Effector CD8-positive, alpha-beta T cell (primary cell): ENCODE measurements at regions not wholly inside any gene's neighbourhood (a gene's known extent, or its start where the extent isn't known, plus 50 kb on each side); places are given as distances from the start of the nearest gene placed in this dataset.
"Not testable (repeated sequence)": the region's sequence is repeated elsewhere in the genome, so short reads cannot be mapped to it uniquely, and the experiment has no call there.

Experiments
- DNase-seq: peaks from one replicate; lab custom pipeline; 2025; lab: John Stamatoyannopoulos, UW

DNA sequence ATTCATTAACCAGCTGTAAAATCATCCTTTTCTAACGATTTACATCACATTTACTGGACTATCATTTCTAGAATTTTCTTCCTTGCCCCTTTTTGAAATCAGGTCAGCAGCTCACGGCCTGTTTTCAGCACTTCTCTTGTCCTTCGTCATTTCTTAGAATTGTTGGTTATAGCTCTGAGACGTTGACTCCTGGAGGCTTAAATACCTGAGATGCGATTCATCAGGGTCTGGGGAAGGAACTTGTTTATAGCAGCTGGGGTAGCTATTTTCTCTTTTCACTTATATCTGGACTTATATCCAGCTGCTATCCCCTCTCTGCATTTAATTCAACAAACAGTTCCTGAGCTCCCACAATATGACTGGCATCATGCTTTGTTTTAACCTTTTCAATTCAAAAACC lies 338.7 kb upstream of the TNRC6C start:
- no peak for DNase-seq

DNA sequence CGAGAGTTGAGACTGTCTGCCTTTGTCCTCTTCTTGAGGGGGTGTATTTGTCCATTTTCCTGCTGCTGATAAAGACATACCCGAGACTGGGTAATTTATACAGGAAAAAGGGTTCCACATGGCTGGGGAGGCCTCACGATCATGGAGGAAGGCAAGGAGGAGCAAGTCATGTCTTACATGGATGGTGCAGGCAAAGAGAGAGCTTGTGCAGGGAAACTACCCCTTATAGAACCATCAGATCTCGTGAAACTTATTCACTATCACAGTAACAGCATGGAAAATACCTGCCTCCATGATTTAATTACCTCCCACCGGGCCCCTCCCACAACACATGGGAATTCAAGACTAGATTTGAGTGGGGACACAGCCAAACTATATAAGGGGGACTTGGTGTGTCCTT lies 338.2 kb upstream of the TNRC6C start:
- no peak for DNase-seq

GRCh38 chr17:77622084-77622483 lies 336.4 kb upstream of the TNRC6C start:
- DNase-seq: not testable (repeated sequence)

GRCh38 chr17:77622647-77623046 lies 335.9 kb upstream of the TNRC6C start:
- DNase-seq: no peak

DNA sequence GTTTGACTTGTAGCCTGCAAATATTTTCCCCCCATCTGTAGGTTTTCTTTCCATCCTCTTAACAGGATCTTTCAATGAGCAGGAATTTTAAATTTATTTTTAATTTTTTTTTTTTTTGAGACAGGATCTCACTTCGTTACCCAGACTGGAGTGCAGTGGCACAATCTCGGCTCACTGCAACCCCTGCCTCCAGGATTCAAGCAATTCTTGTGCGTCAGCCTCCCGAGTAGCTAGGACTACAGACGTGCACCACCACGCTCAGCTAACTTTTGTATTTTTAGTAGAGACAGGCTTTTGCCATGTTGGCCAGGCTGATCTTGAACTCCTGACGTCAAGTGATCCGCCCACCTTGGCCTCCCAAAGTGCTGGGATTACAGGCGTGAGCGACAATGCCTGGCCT lies 335.2 kb upstream of the TNRC6C start:
- not testable (repeated sequence) for DNase-seq

DNA sequence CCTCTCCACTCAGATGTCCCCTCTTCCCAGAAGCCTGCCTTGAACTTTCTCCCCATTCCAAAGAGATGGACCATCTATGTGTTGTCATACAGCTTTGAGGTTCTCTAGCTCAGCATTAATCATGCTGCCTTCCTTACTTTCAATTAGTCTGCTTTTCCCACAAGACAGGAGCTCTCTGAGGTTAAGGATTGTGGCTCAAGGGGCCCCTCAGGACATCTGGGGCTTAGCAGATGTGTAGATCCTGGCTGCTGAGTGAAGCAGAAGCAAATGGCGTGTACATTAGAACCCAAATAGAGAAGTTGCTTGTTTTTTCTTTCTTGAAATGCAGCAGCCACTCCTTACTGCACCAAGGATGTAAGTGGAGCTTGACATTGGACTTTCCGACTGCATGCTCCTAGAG lies 330.5 kb upstream of the TNRC6C start:
- no peak for DNase-seq

GRCh38 chr17:77629284-77629683 lies 329.2 kb upstream of the TNRC6C start:
- DNase-seq: not testable (repeated sequence)

DNA sequence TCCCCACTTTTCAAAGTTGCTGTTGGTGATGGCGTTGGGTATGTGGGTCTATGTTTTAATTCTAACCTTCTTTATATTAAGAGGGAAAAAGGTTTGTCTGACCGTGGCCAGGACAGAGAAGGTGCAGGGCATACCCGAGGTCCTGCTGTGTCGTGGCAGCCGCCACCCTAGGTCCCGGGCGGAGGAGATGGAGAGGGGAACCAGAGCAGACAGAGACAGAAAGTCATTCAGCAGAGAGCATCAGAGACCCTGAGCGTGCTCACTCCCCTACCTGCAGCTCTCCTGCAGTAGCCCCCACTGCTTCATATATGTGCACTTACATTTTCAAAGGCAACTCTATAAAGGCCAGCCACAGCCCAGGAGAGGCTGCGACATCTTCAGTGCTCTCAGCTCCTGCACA lies 327.2 kb upstream of the TNRC6C start:
- no peak for DNase-seq

DNA sequence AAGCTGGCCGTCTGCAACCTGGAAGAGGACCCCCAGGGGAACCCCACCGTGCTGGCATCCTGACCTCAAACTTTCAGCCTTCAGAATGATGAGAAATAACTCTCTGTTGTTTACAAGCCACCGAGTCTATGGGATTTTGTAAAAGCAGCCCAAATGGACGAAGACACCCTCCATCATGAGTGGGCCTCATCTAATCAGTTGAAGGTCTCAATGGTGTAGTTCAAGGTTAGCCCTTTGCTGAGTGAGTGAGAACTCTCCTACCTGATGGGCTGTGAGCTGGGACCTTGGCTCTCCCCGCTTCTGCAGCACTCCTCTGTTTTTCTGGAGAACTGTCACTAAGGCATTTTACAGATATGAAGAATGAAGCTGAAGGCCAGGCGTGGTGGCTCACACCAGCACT lies 325.9 kb upstream of the TNRC6C start:
- DNase-seq: no peak

GRCh38 chr17:77634710-77635109 lies 323.8 kb upstream of the TNRC6C start:
- no peak for DNase-seq

DNA sequence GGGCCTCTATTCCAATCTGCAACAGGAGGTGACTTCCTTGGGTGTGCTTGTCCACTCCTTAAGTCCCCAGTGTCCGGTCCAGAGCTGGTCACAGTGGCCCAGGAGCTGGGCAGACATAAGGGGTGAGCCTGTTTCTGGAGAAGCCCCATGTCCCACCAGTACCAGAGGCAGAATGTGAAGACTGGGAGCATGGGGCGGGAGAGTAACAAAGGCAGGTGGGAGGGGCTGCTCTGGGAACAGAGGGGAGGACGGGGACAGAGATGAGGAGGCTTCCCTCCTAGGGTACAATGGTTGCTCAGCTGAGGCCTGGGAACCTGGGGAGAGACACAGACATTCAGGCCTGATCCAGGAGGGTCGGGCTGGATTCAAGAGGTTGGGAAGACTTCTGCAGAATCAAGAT lies 323.3 kb upstream of the TNRC6C start:
- DNase-seq: no peak

GRCh38 chr17:77635785-77636184 lies 322.7 kb upstream of the TNRC6C start:
- DNase-seq: not testable (repeated sequence)

GRCh38 chr17:77636835-77637817 lies 321.4 kb upstream of the TNRC6C start:
- DNase-seq: no peak

DNA sequence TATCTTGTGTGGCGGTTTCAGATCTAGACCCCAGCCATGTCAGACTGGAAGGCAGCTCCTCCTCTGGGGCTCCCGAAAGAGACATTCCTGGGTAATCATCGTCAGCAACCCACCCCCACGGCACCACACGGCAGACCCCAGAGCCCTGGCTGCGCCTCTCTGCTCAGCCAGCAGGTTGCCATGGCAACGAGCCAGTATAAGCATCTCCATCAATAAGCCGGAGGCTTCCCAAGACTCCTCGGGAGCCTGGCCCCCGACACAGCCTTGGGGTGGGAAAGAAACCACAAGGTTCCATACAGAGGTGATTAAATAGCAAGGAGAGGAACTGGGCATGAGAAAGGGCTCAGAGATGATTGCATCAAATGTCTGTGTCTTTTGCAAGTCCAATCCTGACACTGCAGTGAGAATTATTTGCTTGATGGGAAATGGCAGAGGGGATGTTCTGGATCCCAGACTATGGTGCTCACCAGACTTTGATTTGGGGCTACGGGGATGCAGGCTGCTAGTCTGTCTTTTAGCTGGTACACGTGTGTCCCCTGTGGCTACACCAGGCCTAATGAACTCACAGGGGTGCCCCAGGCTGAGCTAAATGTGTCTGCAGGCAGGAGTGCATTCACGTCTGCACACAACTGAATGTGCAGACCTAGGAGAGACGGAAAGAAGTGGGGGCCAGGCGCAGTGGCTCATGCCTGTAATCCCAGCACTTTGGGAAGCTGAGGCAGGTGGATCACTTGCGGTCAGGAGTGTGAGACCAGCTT lies 320.5 kb upstream of the TNRC6C start:
- no peak for DNase-seq

- no peak for DNase-seq
Measured at GRCh38 chr17:77640252-77640651, 318.3 kb upstream of the TNRC6C start.

- no peak for DNase-seq
Measured at GRCh38 chr17:77640916-77641605, 317.4 kb upstream of the TNRC6C start.

GRCh38 chr17:77641718-77642117 lies 316.8 kb upstream of the TNRC6C start:
- DNase-seq: no peak

- no peak for DNase-seq
Measured at GRCh38 chr17:77644181-77645071, 314.1 kb upstream of the TNRC6C start.

GRCh38 chr17:77645072-77646045 lies 313.1 kb upstream of the TNRC6C start:
- peak; percentile 16 for DNase-seq

- DNase-seq: no peak
Measured at GRCh38 chr17:77646046-77646430, 312.5 kb upstream of the TNRC6C start.
